Kidney (tissue), 13 donors: ENCODE measurements at regions not wholly inside any gene's neighbourhood (a gene's known extent, or its start where the extent isn't known, plus 50 kb on each side); places are given as distances from the start of the nearest gene placed in this dataset.

Experiments used
- DNase-seq, 5 donors: peaks; one replicate each; pipeline ENCODE4 v3.0.0-alpha.2; 2013 to 2020
- FAIRE-seq: peaks from 2 replicates; lab custom pipeline; 2012; peaks lifted over from hg19 to GRCh38; lab: Jason Lieb, UNC
- H3K27ac ChIP-seq, 2 donors: one replicate each; pipeline ENCODE4 v1.7.0; 2013; ENCODE audit warnings: low read depth in 2 of 2, low read length in 2 of 2, inconsistent platforms in 1 of 2
- H3K27me3 ChIP-seq: one replicate; pipeline ENCODE4 v1.7.1; 2013; ENCODE audit warnings: low read length, inconsistent platforms; ENCODE audit not compliant: control insufficient read depth, insufficient read depth
- H3K36me3 ChIP-seq, 3 donors: one replicate each; pipeline versions ENCODE4 v1.7.0 to v1.7.1; 2013; ENCODE audit warnings: low read length in 3 of 3, control low read depth in 1 of 3, inconsistent platforms in 1 of 3; ENCODE audit not compliant: insufficient read depth in 3 of 3, control insufficient read depth in 2 of 3
- H3K4me1 ChIP-seq, 3 donors: one replicate each; pipeline versions ENCODE4 v1.7.0 to v1.7.1; 2013; ENCODE audit warnings: low read length in 3 of 3, inconsistent platforms in 1 of 3, low read depth in 1 of 3; ENCODE audit not compliant: control insufficient read depth in 2 of 3, insufficient read depth in 2 of 3
- H3K4me3 ChIP-seq, 3 donors: one replicate each; pipeline versions ENCODE4 v1.7.0 to v1.8.1; 2013; ENCODE audit warnings: low read length in 3 of 3, control low read depth in 1 of 3, inconsistent platforms in 1 of 3
- H3K9ac ChIP-seq, 3 donors: one replicate each; pipeline versions ENCODE4 v1.7.0 to v1.7.1; 2013; ENCODE audit warnings: low read length in 3 of 3, control low read depth in 1 of 3, inconsistent platforms in 1 of 3
- H3K9me3 ChIP-seq, 3 donors: one replicate each; pipeline versions ENCODE4 v1.7.0 to v1.7.1; 2013; ENCODE audit warnings: low read length in 3 of 3, control low read depth in 1 of 3, inconsistent platforms in 1 of 3; ENCODE audit not compliant: control insufficient read depth in 2 of 3, insufficient read depth in 1 of 3
- intact Hi-C: fragments of 100-400 bp; cut with DNase I; formaldehyde crosslinking; loops from one replicate; pipeline ENCODE4 v1.11.1; 2022
- TF ChIP-seq, protein P1 (sequence below): IDR thresholded peaks from 3 replicates; pipeline ENCODE4 v1.5.1; 2012; ENCODE audit warnings: mild to moderate bottlenecking, moderate library complexity, borderline replicate concordance; ENCODE audit not compliant: insufficient read depth; ENCODE audit errors: extremely low read depth
- donor health status: control.
- donor health status: control.
- donor health status: control.
- donor health status: control.
- donor health status: control.
- donor health status: DM: yes; HTN: yes; CAD: no.
- donor health status: Normal renal cell carcinoma (clear cell type).

DNA sequence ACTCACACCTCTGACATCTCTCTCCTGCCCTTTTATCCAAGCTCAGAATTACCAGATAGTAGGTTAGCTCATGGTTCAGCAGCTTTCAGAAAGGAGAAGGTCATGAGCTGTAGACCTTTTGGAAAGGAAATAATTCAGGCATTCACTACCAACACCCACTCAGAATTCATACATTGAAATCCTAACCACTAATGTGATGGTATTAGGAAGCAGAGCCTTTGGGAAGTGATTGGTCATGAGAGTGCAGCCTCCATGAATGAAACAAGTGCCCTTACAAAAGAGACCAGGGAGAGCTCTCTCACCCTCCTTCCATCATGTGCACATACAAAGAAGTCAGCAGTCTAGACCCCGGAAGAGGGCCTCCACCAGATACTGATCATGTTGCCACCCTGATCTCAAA lies 315.8 kb upstream of the CCDC54 start:
- H3K27me3 ChIP-seq: no peaks in the 10 kb centered on the region
- H3K36me3 ChIP-seq: no peaks in the 10 kb centered on the region
- no peak for DNase-seq
- TF ChIP-seq, protein P1, sequence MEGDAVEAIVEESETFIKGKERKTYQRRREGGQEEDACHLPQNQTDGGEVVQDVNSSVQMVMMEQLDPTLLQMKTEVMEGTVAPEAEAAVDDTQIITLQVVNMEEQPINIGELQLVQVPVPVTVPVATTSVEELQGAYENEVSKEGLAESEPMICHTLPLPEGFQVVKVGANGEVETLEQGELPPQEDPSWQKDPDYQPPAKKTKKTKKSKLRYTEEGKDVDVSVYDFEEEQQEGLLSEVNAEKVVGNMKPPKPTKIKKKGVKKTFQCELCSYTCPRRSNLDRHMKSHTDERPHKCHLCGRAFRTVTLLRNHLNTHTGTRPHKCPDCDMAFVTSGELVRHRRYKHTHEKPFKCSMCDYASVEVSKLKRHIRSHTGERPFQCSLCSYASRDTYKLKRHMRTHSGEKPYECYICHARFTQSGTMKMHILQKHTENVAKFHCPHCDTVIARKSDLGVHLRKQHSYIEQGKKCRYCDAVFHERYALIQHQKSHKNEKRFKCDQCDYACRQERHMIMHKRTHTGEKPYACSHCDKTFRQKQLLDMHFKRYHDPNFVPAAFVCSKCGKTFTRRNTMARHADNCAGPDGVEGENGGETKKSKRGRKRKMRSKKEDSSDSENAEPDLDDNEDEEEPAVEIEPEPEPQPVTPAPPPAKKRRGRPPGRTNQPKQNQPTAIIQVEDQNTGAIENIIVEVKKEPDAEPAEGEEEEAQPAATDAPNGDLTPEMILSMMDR: no peak
- no peak overlapping the region for H3K27ac ChIP-seq
- no peak for FAIRE-seq
- no peaks in the 10 kb centered on the region for H3K9me3 ChIP-seq
- H3K4me3 ChIP-seq: no peak overlapping the region
- intact Hi-C loops: no loop called here
- no peak overlapping the region for H3K9ac ChIP-seq
- H3K4me1 ChIP-seq: peaks cover 0 to 2% (median 0%) of the 10 kb centered on the region in 3 donors

DNA sequence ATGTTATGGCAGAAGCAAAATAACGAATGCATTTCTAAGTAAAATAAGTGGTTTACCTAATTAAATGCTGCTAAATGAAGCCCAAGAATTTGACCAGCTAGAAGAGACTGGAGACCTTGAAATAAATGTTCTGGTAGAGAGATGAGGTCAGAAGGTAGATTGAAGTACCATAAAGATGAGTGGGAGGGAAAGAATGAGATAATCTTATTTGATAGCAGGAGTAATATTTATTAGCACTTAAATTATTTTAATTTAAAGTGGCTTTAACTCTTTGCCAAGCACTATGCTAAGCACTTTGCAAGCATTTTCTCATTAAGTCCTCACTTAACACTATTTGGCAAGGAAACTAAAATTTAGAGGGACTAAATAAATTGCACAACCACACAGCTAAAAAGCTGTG lies 314.9 kb upstream of the CCDC54 start:
- Histone ChIP-seq H3K9ac (no peak overlapping the region), H3K36me3 (no peaks in the 10 kb centered on the region), H3K27me3 (no peaks in the 10 kb centered on the region), H3K27ac (no peak overlapping the region), H3K4me3 (no peak overlapping the region), H3K9me3 (no peaks in the 10 kb centered on the region), H3K4me1 (peaks cover 0 to 2% (median 0%) of the 10 kb centered on the region in 3 donors)
- TF ChIP-seq, protein P1: no peak
- no peak for FAIRE-seq
- peak in 1 of 5 donors; percentile 22 for DNase-seq
- intact Hi-C loops: no loop called here

DNA sequence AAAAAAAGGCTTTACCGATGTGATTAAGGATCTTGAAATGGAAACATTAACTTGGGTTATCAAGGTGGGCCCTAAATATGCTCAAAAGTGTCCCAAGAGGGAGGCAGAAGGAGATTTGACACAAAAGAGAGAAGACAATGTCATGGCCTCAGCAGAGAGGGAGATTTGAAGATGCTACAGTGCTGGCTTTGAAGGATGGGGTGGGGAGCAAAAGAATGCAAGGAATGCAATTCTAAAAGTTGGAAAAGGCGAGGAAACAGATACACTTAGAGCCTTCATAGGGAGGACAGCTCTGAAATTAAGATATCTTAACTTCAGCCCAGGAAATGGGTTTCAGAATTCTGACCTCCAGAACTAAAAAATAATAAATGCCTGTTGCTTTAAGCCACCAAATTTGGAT lies 314.5 kb upstream of the CCDC54 start:
- FAIRE-seq (no peak), DNase-seq (no peak)
- no peak overlapping the region for H3K9ac ChIP-seq
- no peak overlapping the region for H3K4me3 ChIP-seq
- no peak overlapping the region for H3K27ac ChIP-seq
- no peaks in the 10 kb centered on the region for H3K36me3 ChIP-seq
- intact Hi-C loops: no loop called here
- TF ChIP-seq, protein P1: no peak
- no peaks in the 10 kb centered on the region for H3K9me3 ChIP-seq
- H3K4me1 ChIP-seq: peaks cover 0 to 2% (median 0%) of the 10 kb centered on the region in 3 donors
- no peaks in the 10 kb centered on the region for H3K27me3 ChIP-seq

DNA sequence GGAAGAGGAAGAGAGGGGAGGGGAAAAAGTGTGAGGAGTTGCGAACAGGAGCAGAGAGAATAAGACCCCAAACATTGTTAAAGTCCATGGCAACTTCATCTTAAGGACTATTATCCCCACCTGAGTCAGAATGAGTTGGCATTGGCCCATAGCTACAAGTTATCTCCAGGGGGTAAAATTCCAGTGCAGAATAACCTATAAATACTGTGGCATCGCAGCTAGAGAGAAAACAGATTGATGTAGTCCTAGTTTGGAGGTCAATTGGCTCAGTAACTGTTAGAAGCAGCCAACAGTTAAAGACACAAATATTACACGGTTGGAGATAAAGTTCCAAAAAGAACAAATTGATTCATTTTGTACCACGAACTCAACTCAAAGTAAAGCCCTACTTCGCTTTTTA lies 313.9 kb upstream of the CCDC54 start:
- Histone ChIP-seq H3K27ac (no peak overlapping the region), H3K36me3 (no peaks in the 10 kb centered on the region), H3K4me3 (no peak overlapping the region), H3K9me3 (no peaks in the 10 kb centered on the region), H3K27me3 (no peaks in the 10 kb centered on the region), H3K4me1 (peaks cover 0 to 2% (median 0%) of the 10 kb centered on the region in 3 donors), H3K9ac (no peak overlapping the region)
- FAIRE-seq: no peak
- TF ChIP-seq, protein P1: no peak
- no peak for DNase-seq
- intact Hi-C loops: no loop called here
